GM23338 (cell line): ENCODE measurements at regions not wholly inside any gene's neighbourhood (a gene's known extent, or its start where the extent isn't known, plus 50 kb on each side); places are given as distances from the start of the nearest gene placed in this dataset.

Experiments
- ATAC-seq: fragments of 200-7000 bp; cut with Tn5 transposase; 3 replicates; pipeline ENCODE4 v1.9.1; 2020
- DNase-seq: peaks from one replicate; pipeline ENCODE4 v3.0.0-alpha.2; 2015; ENCODE audit warnings: low spot score
- H2AFZ ChIP-seq: fragments of 200-600 bp; sonication (generic); 2 replicates; pipeline ENCODE4 v1.8.0; 2016; ENCODE audit warnings: antibody characterized with exemption, mild to moderate bottlenecking, moderate library complexity
- H3F3A ChIP-seq: fragments of 200-600 bp; sonication (generic); replicated peaks from 2 replicates; pipeline ENCODE4 v1.8.0; 2017; ENCODE audit warnings: antibody characterized with exemption, mixed run types, low read depth
- H3K27ac ChIP-seq: fragments of 200-600 bp; sonication (generic); 2 replicates; pipeline ENCODE4 v1.6.1; 2016; ENCODE audit warnings: low read depth
- H3K27me3 ChIP-seq: fragments of 200-600 bp; sonication (generic); 2 replicates; pipeline ENCODE4 v1.8.0; 2016; ENCODE audit warnings: mild to moderate bottlenecking, mixed run types, moderate library complexity; ENCODE audit not compliant: insufficient read depth
- H3K36me3 ChIP-seq: fragments of 200-600 bp; sonication (generic); 2 replicates; pipeline ENCODE4 v1.8.0; 2016; ENCODE audit warnings: mild to moderate bottlenecking; ENCODE audit not compliant: insufficient read depth
- H3K4me1 ChIP-seq: fragments of 200-600 bp; sonication (generic); 2 replicates; pipeline ENCODE4 v1.8.0; 2016; ENCODE audit warnings: mild to moderate bottlenecking, moderate library complexity; ENCODE audit not compliant: insufficient read depth
- H3K4me2 ChIP-seq: fragments of 200-600 bp; sonication (generic); 2 replicates; pipeline ENCODE4 v1.7.1; 2017; ENCODE audit warnings: mixed run types
- H3K4me3 ChIP-seq: fragments of 200-600 bp; sonication (generic); 2 replicates; pipeline ENCODE4 v1.6.1; 2016; ENCODE audit warnings: mixed run types
- H3K79me2 ChIP-seq: fragments of 200-600 bp; sonication (generic); replicated peaks from 2 replicates; pipeline ENCODE4 v1.8.0; 2017; ENCODE audit warnings: mild to moderate bottlenecking; ENCODE audit not compliant: insufficient read depth
- H3K9me2 ChIP-seq: fragments of 200-600 bp; sonication (generic); 2 replicates; pipeline ENCODE4 v1.8.0; 2017; ENCODE audit not compliant: insufficient read depth
- H4K20me1 ChIP-seq: fragments of 200-600 bp; sonication (generic); replicated peaks from 2 replicates; pipeline ENCODE4 v1.8.0; 2017; ENCODE audit warnings: mild to moderate bottlenecking; ENCODE audit not compliant: insufficient read depth
- H3K27ac Mint-ChIP-seq: 2 replicates; pipeline ENCODE4 v1.8.0; 2020; ENCODE audit warnings: inconsistent platforms, mild to moderate bottlenecking, moderate library complexity, mixed read lengths
- H3K27me3 Mint-ChIP-seq: 3 replicates; pipeline ENCODE4 v1.8.0; 2022; ENCODE audit warnings: low read depth, mild to moderate bottlenecking, moderate library complexity, mixed read lengths, inconsistent platforms; ENCODE audit not compliant: insufficient read depth, poor library complexity
- H3K36me3 Mint-ChIP-seq: 3 replicates; pipeline ENCODE4 v1.8.0; 2021; ENCODE audit warnings: low read depth, mild to moderate bottlenecking, inconsistent platforms, moderate library complexity, mixed read lengths
- H3K4me1 Mint-ChIP-seq: 3 replicates; pipeline ENCODE4 v1.8.0; 2020; ENCODE audit warnings: mild to moderate bottlenecking, inconsistent platforms, mixed read lengths
- H3K4me3 Mint-ChIP-seq: 3 replicates; pipeline ENCODE4 v1.8.0; 2021; ENCODE audit warnings: moderate library complexity, mild to moderate bottlenecking, inconsistent platforms, mixed read lengths
- H3K9me3 Mint-ChIP-seq: 3 replicates; pipeline ENCODE4 v1.8.0; 2020; ENCODE audit warnings: moderate library complexity, mild to moderate bottlenecking, inconsistent platforms, mixed read lengths
- CREB1 ChIP-seq: fragments of 250-450 bp; sonication (Bioruptor Pico); IDR thresholded peaks from 2 replicates; pipeline ENCODE4 v1.5.0; 2020; ENCODE audit warnings: low read depth, mild to moderate bottlenecking, moderate library complexity
- CTCF ChIP-seq, 2 experiments: fragments of 200-600 bp in 1 of 2; sonication (generic) in 1 of 2; conservative IDR thresholded peaks; 2 replicates each; pipeline versions ENCODE4 v1.5.1 to v1.6.1; 2016 to 2017; ENCODE audit warnings: antibody characterized with exemption in 2 of 2, low read depth in 2 of 2, mild to moderate bottlenecking in 2 of 2, moderate library complexity in 1 of 2
- EZH2 ChIP-seq: fragments of 200-600 bp; sonication (generic); IDR thresholded peaks from one replicate; pipeline ENCODE4 v1.8.0; 2017; ENCODE audit warnings: antibody characterized with exemption, mild to moderate bottlenecking, low read depth; ENCODE audit not compliant: unreplicated experiment
- EZH2phosphoT487 ChIP-seq: fragments of 200-600 bp; sonication (generic); IDR thresholded peaks from one replicate; pipeline ENCODE4 v1.8.1; 2018; ENCODE audit warnings: antibody characterized with exemption; ENCODE audit not compliant: unreplicated experiment
- JUNB ChIP-seq: IDR thresholded peaks from one replicate; pipeline ENCODE4 v1.6.1; 2016; ENCODE audit warnings: antibody characterized with exemption; ENCODE audit not compliant: unreplicated experiment
- NANOG ChIP-seq: IDR thresholded peaks from 2 replicates; pipeline ENCODE4 v1.6.1; 2016; ENCODE audit warnings: antibody characterized with exemption, borderline replicate concordance
- POLR2AphosphoS5 ChIP-seq: IDR thresholded peaks from 2 replicates; pipeline ENCODE4 v1.6.1; 2016; ENCODE audit warnings: antibody characterized with exemption, low read depth
- REST ChIP-seq: IDR thresholded peaks from one replicate; pipeline ENCODE4 v1.6.1; 2018; ENCODE audit warnings: antibody characterized with exemption; ENCODE audit not compliant: unreplicated experiment
- STAT1 ChIP-seq: IDR thresholded peaks from one replicate; pipeline ENCODE4 v1.6.1; 2016; ENCODE audit warnings: antibody characterized with exemption; ENCODE audit not compliant: unreplicated experiment
- ZNF114 ChIP-seq: fragments of 250-450 bp; sonication (Bioruptor Pico); IDR thresholded peaks from 2 replicates; pipeline ENCODE4 v1.5.0; 2020; ENCODE audit warnings: mild to moderate bottlenecking, moderate library complexity
- ZNF331 ChIP-seq: fragments of 250-450 bp; sonication (Bioruptor Pico); IDR thresholded peaks from 2 replicates; pipeline ENCODE4 v1.5.0; 2020; ENCODE audit warnings: low read depth, mild to moderate bottlenecking, moderate library complexity
- ZNF462 ChIP-seq: fragments of 250-450 bp; sonication (Bioruptor Pico); IDR thresholded peaks from 2 replicates; pipeline ENCODE4 v1.5.0; 2020; ENCODE audit warnings: mild to moderate bottlenecking, moderate library complexity
- TF ChIP-seq, protein P1 (sequence below): IDR thresholded peaks from 2 replicates; pipeline ENCODE4 v1.6.1; 2016; ENCODE audit warnings: antibody characterized with exemption

GRCh38 chr1:163414778-163415177 lies 93.0 kb downstream of the NUF2 start:
- no peaks in the 10 kb centered on the region for H3K79me2 ChIP-seq
- H3K4me3 ChIP-seq, result no peak overlapping the region
- DNase-seq (no peak), ATAC-seq (no peak)
- H3K36me3 ChIP-seq, result no peaks in the 10 kb centered on the region
- H2AFZ ChIP-seq, result no peak overlapping the region
- H3K4me1 ChIP-seq, result no peaks in the 10 kb centered on the region; the same call in 1 of the 2 replicates
- no peak overlapping the region for H3K4me2 ChIP-seq
- no peaks in the 10 kb centered on the region for H4K20me1 ChIP-seq
- TF ChIP-seq JUNB (no peak), STAT1 (no peak), NANOG (no peak), EZH2phosphoT487 (no peak), ZNF462 (CRISPR knock-in tag) (no peak), ZNF114 (CRISPR knock-in tag) (no peak), ZNF331 (CRISPR knock-in tag) (no peak), EZH2 (no peak), CREB1 (no peak), REST (no peak), POLR2AphosphoS5 (no peak), CTCF (conservative IDR thresholded peaks at IDR 0.05; ENCODE audit: low read depth in 2 of 2) (no peak)
- TF ChIP-seq, protein P1, sequence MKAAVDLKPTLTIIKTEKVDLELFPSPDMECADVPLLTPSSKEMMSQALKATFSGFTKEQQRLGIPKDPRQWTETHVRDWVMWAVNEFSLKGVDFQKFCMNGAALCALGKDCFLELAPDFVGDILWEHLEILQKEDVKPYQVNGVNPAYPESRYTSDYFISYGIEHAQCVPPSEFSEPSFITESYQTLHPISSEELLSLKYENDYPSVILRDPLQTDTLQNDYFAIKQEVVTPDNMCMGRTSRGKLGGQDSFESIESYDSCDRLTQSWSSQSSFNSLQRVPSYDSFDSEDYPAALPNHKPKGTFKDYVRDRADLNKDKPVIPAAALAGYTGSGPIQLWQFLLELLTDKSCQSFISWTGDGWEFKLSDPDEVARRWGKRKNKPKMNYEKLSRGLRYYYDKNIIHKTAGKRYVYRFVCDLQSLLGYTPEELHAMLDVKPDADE, result no peak
- no peaks in the 10 kb centered on the region for H3K27me3 ChIP-seq
- no peak overlapping the region for H3K27ac ChIP-seq
- H3K36me3 Mint-ChIP-seq, result no peaks in the 10 kb centered on the region
- H3F3A ChIP-seq, result no peaks in the 10 kb centered on the region
- H3K4me1 Mint-ChIP-seq, result peaks cover 19% of the 10 kb centered on the region
- no peak overlapping the region for H3K4me3 Mint-ChIP-seq
- H3K9me2 ChIP-seq, result peaks cover 12% of the 10 kb centered on the region; the same call in 1 of the 2 replicates
- no peaks in the 10 kb centered on the region for H3K9me3 Mint-ChIP-seq
- H3K27me3 Mint-ChIP-seq, result no peaks in the 10 kb centered on the region
- H3K27ac Mint-ChIP-seq, result no peak overlapping the region
